ENCODE measurements at regions not wholly inside any gene's neighbourhood (a gene's known extent, or its start where the extent isn't known, plus 50 kb on each side); places are given as distances from the start of the nearest gene placed in this dataset.

GRCh38 chr3:150040097-150040496 lies 69.4 kb upstream of the PFN2 start (continued):
- TF ChIP-seq MGA (IDR thresholded peaks at IDR 0.05) (no peak), RBM17 (IDR thresholded peaks at IDR 0.05; ENCODE audit: borderline replicate concordance, low read depth, low read length) (no peak), CBFB (CRISPR knock-in tag; IDR thresholded peaks at IDR 0.05) (no peak), NFXL1 (CRISPR knock-in tag; IDR thresholded peaks at IDR 0.05) (no peak), ZKSCAN3 (CRISPR knock-in tag; IDR thresholded peaks at IDR 0.05) (no peak), ZNF23 (CRISPR knock-in tag; IDR thresholded peaks at IDR 0.05) (no peak), SMAD3 (CRISPR knock-in tag; conservative IDR thresholded peaks at IDR 0.05) (no peak), NCOA2 (IDR thresholded peaks at IDR 0.05; ENCODE audit: partially characterized antibody in 2 of 2) (no peak), ZNF277 (CRISPR knock-in tag; IDR thresholded peaks at IDR 0.05; ENCODE audit: borderline replicate concordance) (no peak), ERF (CRISPR knock-in tag; IDR thresholded peaks at IDR 0.05) (no peak), ARHGAP35 (IDR thresholded peaks at IDR 0.05; ENCODE audit: partially characterized antibody) (no peak), ZBED1 (IDR thresholded peaks at IDR 0.05) (no peak), CCNT2 (IDR thresholded peaks at IDR 0.05; ENCODE audit: borderline replicate concordance, extremely low read depth, insufficient read length, low read depth, low read length) (no peak), ZNF197 (CRISPR knock-in tag; IDR thresholded peaks at IDR 0.05; ENCODE audit: low read depth) (no peak)
